ENCODE measurements at regions not wholly inside any gene's neighbourhood (a gene's known extent, or its start where the extent isn't known, plus 50 kb on each side); places are given as distances from the start of the nearest gene placed in this dataset.
"Not testable (repeated sequence)": the region's sequence is repeated elsewhere in the genome, so short reads cannot be mapped to it uniquely, and the experiment has no call there.

DNA sequence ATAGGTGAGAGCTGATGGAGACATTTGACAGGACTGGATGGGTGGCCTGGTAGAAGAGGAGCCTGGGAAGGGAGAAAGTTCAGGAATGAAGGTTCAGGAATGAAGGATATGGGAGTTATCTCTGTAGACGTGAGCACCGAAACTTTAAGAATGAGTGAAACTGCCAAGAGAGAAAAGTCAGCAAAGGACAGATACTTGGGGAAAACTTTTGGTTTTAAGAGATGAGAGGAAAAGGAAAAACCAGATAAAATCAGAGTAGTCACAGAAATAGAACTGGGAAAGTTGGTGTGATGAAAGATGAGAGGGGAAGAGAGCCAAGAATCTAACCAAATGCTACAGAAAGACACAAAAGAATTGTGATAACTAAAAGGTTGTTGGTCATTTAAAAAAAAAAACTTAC lies 88.9 kb downstream of the PRR15 start:
- Histone ChIP-seq H3K4me3 (no peak overlapping the region), H3K4me1 (ENCODE audit: insufficient read depth) (no peaks in the 10 kb centered on the region), H3K36me3 (no peaks in the 10 kb centered on the region), H3K27ac (no peak overlapping the region), H3K27me3 (no peaks in the 10 kb centered on the region), H3K9me3 (no peaks in the 10 kb centered on the region)
- TF ChIP-seq EP300 (IDR thresholded peaks at IDR 0.05) (no peak), POLR2A (IDR thresholded peaks at IDR 0.05) (no peak)
- TF ChIP-seq, protein P1, sequence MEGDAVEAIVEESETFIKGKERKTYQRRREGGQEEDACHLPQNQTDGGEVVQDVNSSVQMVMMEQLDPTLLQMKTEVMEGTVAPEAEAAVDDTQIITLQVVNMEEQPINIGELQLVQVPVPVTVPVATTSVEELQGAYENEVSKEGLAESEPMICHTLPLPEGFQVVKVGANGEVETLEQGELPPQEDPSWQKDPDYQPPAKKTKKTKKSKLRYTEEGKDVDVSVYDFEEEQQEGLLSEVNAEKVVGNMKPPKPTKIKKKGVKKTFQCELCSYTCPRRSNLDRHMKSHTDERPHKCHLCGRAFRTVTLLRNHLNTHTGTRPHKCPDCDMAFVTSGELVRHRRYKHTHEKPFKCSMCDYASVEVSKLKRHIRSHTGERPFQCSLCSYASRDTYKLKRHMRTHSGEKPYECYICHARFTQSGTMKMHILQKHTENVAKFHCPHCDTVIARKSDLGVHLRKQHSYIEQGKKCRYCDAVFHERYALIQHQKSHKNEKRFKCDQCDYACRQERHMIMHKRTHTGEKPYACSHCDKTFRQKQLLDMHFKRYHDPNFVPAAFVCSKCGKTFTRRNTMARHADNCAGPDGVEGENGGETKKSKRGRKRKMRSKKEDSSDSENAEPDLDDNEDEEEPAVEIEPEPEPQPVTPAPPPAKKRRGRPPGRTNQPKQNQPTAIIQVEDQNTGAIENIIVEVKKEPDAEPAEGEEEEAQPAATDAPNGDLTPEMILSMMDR (IDR thresholded peaks at IDR 0.05), result no peak
- DNase-seq, result no peak
- intact Hi-C loops (cut with DNase I), result loop anchor here in 1 of 4 donors (10.0 kb wide), 1 partner anchor 92 kb away; no protein-coding TSS in a partner anchor
- 31 to 64% (median 60%) methylated on average over 2 of the region's 2 CpGs for WGBS, 3 donors

DNA sequence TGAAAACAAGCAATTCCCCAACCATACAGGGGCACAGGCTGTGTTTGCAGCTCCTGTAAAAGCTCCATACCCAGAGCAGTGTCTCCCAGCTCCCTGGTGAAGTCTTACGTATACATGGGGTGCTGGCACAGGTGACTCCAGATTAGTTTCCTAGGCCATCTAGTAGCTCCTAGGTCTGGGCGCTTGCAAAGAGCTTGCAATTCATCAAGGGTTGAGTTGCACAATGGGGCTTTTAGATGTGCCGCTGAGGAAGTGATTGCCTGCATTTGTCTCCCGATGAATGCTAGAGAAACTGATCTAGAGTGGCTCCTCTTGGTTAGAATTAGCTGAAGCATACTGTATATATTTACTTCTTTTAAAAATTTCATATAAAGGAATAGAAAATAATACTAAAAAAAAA lies 90.7 kb downstream of the PRR15 start:
- H3K4me3 ChIP-seq; H3K27ac ChIP-seq; DNase-seq; H3K27me3 ChIP-seq; H3K4me1 ChIP-seq (ENCODE audit: insufficient read depth); H3K9me3 ChIP-seq; H3K36me3 ChIP-seq: not testable (repeated sequence)
- WGBS, 3 donors, result 84 to 97% (median 96%) methylated on average over 4 of the region's 4 CpGs
- intact Hi-C loops (cut with DNase I), result loop anchor here in 1 of 4 donors (10.0 kb wide), 1 partner anchor 90 kb away; no protein-coding TSS in a partner anchor

DNA sequence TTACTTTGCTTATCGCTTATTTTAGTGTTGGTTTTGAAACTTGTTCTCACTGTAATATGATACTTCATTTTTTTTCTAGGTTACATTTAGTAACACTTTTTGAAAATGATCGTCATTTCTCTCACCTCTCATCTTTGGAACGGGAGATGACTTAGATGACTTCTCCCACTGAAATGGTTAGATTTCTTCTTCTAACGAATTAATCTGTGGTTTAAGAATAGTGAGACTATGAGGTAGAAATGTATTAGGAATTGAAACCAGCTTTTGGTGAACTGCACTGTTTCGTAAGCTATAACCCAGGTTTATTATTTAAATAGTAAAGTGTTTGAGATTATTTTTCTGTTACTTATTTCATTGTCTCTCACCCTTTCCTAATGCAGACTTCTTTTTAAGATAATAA lies 93.7 kb downstream of the PRR15 start:
- Histone ChIP-seq H3K36me3 (no peaks in the 10 kb centered on the region), H3K4me3 (no peak overlapping the region), H3K4me1 (ENCODE audit: insufficient read depth) (no peaks in the 10 kb centered on the region), H3K9me3 (no peaks in the 10 kb centered on the region), H3K27ac (no peak overlapping the region), H3K27me3 (no peaks in the 10 kb centered on the region)
- DNase-seq, result no peak
- TF ChIP-seq POLR2A (IDR thresholded peaks at IDR 0.05) (no peak), EP300 (IDR thresholded peaks at IDR 0.05) (no peak)
- TF ChIP-seq, protein P1 (IDR thresholded peaks at IDR 0.05), result no peak
- WGBS, 3 donors, result 60 to 71% (median 67%) methylated on average over 5 of the region's 5 CpGs
- intact Hi-C loops (cut with DNase I), result loop anchor here in 1 of 4 donors (10.0 kb wide), 1 partner anchor 88 kb away; no protein-coding TSS in a partner anchor

DNA sequence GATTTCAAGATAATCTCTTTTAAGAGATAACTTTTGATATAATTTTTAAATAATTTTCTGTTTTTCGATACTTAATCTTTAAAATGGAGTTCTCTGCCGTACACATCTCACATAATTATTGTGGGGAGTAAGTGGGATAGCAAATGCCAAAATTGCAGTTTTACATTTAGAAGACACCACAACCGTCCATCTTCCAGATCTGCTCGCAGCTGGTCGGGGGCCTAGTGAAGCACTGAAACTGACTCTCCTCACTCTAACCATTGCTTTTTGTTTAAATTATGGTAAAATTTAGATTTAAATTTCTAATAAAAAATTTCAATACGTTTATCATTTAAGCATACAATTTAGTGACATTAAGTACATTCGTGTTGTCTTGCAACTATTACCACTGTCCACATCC lies 94.2 kb downstream of the PRR15 start:
- WGBS, 3 donors, result 90 to 91% (median 90%) methylated on average over 7 of the region's 7 CpGs
- intact Hi-C loops (cut with DNase I), result loop anchor here in 1 of 4 donors (10.0 kb wide), 1 partner anchor 87 kb away; no protein-coding TSS in a partner anchor
- DNase-seq, result no peak

DNA sequence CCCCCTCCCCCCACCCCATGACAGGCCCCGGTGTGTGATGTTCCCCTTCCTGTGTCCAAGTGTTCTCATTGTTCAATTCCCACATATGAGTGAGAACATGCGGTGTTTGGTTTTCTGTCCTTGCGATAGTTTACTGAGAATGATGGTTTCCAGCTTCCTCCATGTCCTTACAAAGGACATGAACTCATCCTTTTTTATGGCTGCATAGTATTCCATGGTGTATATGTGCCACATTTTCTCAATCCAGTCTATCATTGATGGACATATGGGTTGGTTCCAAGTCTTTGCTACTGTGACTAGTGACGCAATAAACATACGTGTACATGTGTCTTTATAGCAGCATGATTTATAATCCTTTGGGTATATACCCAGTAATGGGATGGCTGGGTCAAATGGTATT lies 95.6 kb downstream of the PRR15 start:
- not testable (repeated sequence) for DNase-seq; H3K27ac ChIP-seq; H3K36me3 ChIP-seq; H3K27me3 ChIP-seq; H3K4me3 ChIP-seq; H3K9me3 ChIP-seq; H3K4me1 ChIP-seq (ENCODE audit: insufficient read depth)
- WGBS, 3 donors, result 96 to 98% (median 98%) methylated on average over 5 of the region's 5 CpGs
- intact Hi-C loops (cut with DNase I), result loop anchor here in 1 of 4 donors (10.0 kb wide), 1 partner anchor 86 kb away; no protein-coding TSS in a partner anchor

More for the DNA sequence above, 94.2 kb downstream of the PRR15 start:
- TF ChIP-seq, protein P1 (IDR thresholded peaks at IDR 0.05), result no peak
- TF ChIP-seq POLR2A (IDR thresholded peaks at IDR 0.05), result no peak
- no peak for TF ChIP-seq EP300 (IDR thresholded peaks at IDR 0.05)
- no peaks in the 10 kb centered on the region for H3K36me3 ChIP-seq
- H3K9me3 ChIP-seq, result no peaks in the 10 kb centered on the region
- H3K4me1 ChIP-seq (ENCODE audit: insufficient read depth), result no peaks in the 10 kb centered on the region
- H3K27me3 ChIP-seq, result no peaks in the 10 kb centered on the region
- H3K4me3 ChIP-seq, result no peak overlapping the region
- H3K27ac ChIP-seq, result no peak overlapping the region

DNA sequence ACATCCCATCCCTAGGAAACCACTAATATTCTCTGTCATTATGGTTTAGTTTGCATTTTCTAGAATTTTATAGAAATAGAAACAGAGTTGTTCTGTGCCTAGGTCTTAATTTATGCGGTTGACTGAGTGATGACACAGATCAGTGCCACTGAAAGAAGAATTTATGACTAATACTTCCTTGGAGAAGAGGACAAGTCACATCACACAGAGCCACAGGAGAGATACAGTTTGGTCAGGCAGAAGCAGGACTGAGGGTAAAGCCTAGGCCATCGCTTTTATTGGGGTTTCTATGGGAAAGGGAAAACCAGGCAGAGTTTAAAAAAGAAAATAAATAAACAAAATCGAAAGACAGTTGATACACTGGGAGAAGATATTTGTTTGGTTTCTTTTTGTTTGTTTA lies 99.3 kb downstream of the PRR15 start:
- H3K27ac ChIP-seq; H3K36me3 ChIP-seq; DNase-seq; H3K4me1 ChIP-seq (ENCODE audit: insufficient read depth); H3K27me3 ChIP-seq; H3K9me3 ChIP-seq; intact Hi-C loops (cut with DNase I); H3K4me3 ChIP-seq: not testable (repeated sequence)
- 87 to 93% (median 90%) methylated on average over 3 of the region's 3 CpGs for WGBS, 3 donors

DNA sequence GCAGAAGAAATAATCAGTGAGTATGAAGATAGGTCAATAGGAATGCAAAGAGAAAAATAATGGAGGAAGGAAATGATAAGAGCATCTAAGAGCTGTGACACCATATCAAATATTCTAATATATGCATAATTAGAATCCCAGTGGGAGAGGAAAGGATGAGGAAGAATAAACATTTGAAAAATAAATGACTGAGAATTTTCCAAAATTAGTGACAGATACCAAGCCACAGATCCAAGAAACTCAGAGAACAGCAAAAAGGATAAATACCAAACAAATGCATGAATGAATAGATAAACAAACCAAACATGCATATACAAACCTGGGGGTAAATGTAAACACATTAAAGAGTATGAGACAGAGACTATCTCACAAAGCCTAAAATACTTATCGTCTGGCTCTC lies 101.4 kb downstream of the PRR15 start:
- H3K36me3 ChIP-seq; H3K4me1 ChIP-seq (ENCODE audit: insufficient read depth); intact Hi-C loops (cut with DNase I); H3K27ac ChIP-seq; DNase-seq; H3K9me3 ChIP-seq; H3K4me3 ChIP-seq; H3K27me3 ChIP-seq: not testable (repeated sequence)
- 88 to 97% (median 96%) methylated on average over 1 of the region's 1 CpG for WGBS, 3 donors

DNA sequence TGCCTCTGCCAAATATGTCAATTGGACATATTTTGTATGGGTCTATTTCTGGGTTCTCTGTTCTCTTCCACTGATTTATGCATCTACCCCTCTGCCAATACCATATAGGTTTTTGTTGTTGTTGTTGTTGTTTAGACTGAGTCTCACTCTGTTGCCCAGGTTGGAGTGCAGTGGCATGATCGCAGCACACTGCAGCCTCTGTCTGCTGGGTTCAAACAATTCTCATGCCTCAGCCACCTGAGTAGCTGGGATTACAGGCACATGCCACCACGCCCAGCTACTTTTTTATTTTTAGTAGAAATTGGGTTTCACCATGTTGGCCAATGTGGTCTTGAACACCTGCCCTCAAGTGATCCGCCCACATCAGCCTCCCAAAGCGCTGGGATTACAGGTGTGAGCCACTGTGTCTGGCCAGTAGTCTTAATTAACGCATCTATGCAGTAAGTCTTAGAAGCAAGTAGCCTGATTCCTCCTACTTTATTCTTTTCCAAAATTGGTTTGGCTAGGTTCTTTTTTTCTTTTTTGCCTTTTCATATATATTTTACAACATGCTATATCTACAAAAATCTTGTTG lies 103.5 kb downstream of the PRR15 start:
- H3K27ac ChIP-seq; DNase-seq; H3K9me3 ChIP-seq; intact Hi-C loops (cut with DNase I); H3K36me3 ChIP-seq; H3K4me1 ChIP-seq (ENCODE audit: insufficient read depth); H3K4me3 ChIP-seq; H3K27me3 ChIP-seq: not testable (repeated sequence)
- WGBS, 3 donors, result 98 to 100% (median 99%) methylated on average over 5 of the region's 5 CpGs

DNA sequence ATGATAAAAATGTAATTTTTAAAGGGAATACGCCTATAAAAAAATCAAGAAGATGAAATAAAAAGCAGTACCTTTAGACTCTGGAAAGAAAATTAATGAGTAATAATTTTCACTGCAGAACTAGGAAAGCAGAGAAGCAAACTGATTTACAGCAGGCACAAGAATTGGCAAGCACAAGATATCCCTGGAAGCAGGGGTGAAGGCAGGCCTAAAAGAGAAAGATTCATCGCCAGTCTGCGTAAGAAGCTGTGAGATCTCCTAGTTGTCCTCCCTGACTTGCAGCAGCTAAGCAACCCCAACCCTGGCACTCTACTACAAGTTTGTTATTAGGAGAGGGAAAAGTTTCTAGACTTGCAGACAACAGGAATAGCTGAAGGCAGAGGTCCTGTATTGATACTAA lies 107.7 kb downstream of the PRR15 start:
- H3K4me3 ChIP-seq; H3K27me3 ChIP-seq; H3K4me1 ChIP-seq (ENCODE audit: insufficient read depth); H3K36me3 ChIP-seq; DNase-seq; H3K9me3 ChIP-seq; intact Hi-C loops (cut with DNase I): not testable (repeated sequence)
- peak overlapping the region in 1 of 2 donors; percentile 0 for H3K27ac ChIP-seq
- WGBS, 3 donors, result 21 to 27% (median 25%) methylated on average over 3 of the region's 3 CpGs
